DMS 273 (cell line): ENCODE measurements at regions not wholly inside any gene's neighbourhood (a gene's known extent, or its start where the extent isn't known, plus 50 kb on each side); places are given as distances from the start of the nearest gene placed in this dataset.
"Not testable (repeated sequence)": the region's sequence is repeated elsewhere in the genome, so short reads cannot be mapped to it uniquely, and the experiment has no call there.

Source experiments
- DNase-seq: peaks from one replicate; lab custom pipeline; 2025; ENCODE audit not compliant: unreplicated experiment; lab: John Stamatoyannopoulos, UW

GRCh38 chr2:15820257-15820566 is 120.1 kb upstream of the MYCN start:
- no peak for DNase-seq

- DNase-seq, result no peak
Observed at GRCh38 chr2:15820927-15821326, 119.4 kb upstream of the MYCN start.

GRCh38 chr2:15822151-15823044 is 118.0 kb upstream of the MYCN start:
- no peak for DNase-seq

DNA sequence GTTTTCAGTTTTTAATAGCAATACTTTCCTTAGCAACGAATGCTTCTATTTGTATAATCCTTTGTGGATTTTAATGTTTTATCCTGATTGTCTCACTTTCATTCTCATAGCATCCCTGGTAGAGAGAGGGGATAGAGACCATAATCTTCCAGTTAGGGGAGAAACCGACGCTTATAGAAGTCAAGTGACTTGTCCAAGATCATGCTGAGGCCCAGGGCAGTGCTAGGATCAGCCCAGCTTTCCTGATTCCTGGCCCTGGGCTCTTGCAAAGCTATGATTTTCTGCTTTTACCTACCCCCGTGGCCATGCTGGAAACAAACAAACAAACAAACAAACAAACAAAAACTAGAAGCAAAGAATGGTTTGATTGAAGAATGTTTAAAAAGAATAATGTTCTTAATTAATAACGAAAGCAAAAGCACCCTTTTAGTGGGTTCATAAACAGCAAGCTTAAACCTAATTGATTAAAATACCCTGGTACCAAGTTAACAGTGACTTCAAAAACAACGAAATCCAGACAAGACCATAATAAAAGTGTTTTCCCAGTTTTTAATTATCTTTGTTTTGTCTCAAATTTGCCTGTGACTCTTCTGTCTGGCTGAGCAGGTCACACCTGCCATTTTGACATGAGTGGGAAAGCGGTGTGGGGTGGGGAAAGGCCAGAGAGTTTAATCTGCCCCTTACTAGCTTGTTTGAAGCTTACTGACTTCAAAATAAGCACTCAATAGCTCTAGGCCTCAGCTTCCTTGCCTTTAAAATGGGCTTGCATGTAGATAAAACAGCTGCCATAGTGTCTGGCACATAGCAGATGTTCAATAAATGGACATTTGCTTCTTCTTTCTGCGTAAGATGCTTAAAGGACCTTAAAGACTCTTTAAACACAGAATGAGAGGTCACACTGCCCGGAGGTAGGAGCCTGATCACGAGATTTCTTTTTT is 116.6 kb upstream of the MYCN start:
- DNase-seq, result no peak

- DNase-seq, result not testable (repeated sequence)
Observed at GRCh38 chr2:15824467-15824866, 115.9 kb upstream of the MYCN start.

- DNase-seq, result peak; percentile 40
Observed at GRCh38 chr2:15825276-15825980, 114.9 kb upstream of the MYCN start.

GRCh38 chr2:15826273-15826717 is 114.1 kb upstream of the MYCN start:
- peak; percentile 16 for DNase-seq

GRCh38 chr2:15827001-15827400 is 113.3 kb upstream of the MYCN start:
- DNase-seq, result no peak

- DNase-seq, result no peak
Observed at GRCh38 chr2:15828576-15828975, 111.8 kb upstream of the MYCN start.

DNA sequence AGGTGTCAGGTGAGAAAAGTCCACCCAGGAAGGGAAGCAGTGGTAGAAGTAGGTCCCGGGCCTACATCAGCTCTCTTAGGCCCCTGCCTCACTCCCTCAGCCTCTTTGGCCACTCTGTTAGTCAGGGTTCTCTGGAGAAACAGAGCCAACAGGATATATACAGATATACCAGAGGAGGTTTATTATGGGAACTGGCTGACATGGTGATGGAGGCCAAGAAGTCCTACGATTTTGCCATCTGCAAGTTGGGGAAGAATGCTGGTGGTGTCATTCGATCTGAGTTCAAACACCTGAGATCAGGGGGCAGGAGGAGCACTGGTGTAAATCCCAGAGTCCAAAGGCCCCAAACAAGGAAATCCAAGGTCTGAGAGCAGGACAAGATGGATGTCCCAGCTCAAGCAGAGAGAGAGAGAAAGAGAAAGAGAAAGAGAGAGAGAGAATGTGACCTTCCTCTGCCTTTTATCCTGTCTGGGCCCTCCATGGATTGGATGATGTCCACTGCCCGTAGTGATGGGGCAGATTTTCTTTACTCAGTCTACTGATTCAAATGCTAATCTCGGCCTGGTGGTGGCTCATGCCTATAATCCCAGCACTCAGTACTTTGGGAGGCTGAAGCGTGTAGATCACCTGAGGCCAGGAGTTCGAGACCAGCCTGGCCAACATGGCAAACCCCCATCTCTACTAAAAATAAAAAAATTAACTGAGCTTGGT is 111.1 kb upstream of the MYCN start:
- no peak for DNase-seq

GRCh38 chr2:15829985-15830384 is 110.4 kb upstream of the MYCN start:
- no peak for DNase-seq

DNA sequence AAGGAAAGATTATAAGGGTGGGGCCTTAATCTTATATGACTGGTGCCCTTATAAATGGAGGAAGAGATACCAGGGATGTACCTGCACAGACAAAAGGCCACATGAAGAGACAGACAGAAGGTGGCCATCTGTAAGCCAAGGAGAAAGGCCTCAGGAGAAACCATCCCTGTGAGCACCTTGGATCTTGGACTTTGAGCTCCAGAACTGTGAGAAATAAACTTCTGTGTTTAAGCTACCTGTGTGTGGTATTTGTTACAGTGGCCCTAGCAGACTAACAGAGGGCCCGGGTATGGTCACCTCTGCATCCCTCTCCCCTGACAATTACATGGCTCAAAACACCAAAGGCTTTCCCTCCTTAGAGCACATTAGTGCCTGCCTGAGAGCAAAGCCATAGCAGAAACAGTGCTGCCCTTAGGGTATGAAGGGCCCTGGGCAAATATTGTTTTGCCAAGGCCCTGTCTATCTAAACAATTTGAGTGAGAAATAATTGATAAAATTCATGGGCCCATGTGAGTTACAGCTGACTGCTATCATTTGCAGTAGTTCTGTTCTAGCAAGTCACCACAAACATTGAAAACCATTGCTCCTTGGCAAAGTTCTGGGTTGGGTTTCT is 109.3 kb upstream of the MYCN start:
- DNase-seq, result no peak

- DNase-seq, result no peak
Observed at GRCh38 chr2:15832030-15832709, 108.2 kb upstream of the MYCN start.

DNA sequence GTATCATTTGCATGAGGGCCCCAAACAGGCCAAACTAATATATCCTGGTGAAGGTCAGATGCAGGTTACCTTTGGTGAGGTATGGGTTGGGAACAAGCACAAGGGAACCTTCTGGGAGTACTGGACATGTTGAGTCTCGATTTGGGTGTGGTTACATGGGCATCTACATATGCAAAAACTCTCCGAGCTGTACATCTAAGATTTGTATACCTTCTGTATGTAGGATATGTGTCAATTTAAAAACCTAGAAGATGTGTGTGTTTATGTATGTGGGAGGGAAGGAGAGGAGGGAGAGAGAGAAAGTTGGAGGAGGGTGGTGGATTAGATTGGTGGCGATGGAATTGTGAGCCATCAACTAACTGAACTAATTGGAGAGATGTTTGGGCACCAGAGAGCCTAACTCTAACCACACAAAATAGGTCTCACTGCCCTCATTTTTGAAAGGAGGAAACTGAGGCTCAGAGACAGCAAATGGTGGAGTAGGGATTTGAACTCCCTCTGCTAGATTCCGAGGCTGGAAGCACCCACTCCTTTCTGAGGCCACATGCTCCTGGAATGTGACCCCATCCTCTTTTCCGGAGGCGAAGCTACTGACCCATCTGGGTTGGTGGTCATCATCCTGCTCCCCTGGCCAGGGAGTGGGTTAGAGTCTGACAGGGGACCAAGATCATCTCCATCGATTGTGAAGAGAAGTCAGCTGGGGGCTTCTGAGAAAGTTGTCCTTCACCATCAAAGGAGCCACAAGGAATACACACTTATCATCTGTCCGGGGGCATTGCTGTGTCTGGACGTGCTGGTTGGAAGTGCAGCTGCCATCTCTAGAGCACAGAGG is 107.3 kb upstream of the MYCN start:
- no peak for DNase-seq

DNA sequence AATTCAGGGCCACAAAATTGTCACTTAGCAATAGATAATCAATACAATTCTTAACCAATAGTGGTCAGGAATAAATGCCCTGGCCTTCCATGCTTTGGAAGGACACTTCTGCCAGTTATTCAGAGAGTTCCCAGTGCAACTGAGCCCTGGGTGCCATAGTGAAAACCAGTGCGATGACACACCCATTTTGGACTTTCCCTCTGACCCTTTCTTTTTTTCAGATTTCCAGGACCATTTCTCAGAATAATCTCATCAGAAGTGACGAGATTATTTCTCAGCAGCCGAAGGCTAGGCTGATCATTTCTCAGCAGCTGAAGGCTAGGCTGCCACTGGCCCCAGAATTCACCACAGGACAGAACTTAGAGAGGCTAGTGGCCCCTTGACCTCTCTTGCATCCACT is 106.6 kb upstream of the MYCN start:
- no peak for DNase-seq

DNA sequence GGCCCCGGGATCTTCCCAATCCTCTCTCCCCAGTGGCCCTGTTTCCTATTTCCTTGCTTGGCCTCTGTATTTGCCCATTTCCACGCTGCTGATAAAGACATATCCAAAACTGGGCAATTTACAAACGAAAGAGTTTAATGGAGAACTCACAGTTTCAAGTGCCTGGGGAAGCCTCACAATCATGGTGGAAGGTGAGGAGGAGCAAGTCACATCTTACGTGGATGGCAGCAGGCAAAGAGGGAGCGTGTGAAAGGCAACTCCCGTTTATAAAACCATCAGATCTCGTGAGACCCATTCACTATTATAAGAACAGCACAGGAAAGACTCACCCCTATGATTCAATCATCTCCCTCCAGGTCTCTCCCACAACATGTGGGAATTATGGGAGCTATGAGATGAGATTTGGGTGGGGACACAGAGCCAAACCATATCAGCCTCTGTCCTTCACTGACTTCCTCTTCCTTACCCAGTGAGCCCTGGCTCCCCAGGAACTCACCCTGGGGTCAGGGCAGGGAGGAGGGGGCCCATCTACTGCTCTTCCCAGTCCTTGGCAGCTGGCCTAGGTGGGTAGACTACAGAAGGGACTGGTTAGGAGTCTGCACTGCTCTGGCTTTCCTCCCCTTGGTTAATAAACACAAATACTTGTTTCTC is 105.8 kb upstream of the MYCN start:
- no peak for DNase-seq

- no peak for DNase-seq
Observed at GRCh38 chr2:15835991-15836688, 104.2 kb upstream of the MYCN start.
